MM.1S (cell line): ENCODE measurements at regions not wholly inside any gene's neighbourhood (a gene's known extent, or its start where the extent isn't known, plus 50 kb on each side); places are given as distances from the start of the nearest gene placed in this dataset.

ENCODE experiments used
- DNase-seq: peaks from one replicate; pipeline ENCODE4 v3.0.0-alpha.2; 2015
- H2AFZ ChIP-seq: fragments of 300-600 bp; sonication (generic); 2 replicates; pipeline ENCODE4 v1.6.0; 2016; ENCODE audit warnings: antibody characterized with exemption, low read length
- H3F3A ChIP-seq: fragments of 300-600 bp; sonication (generic); 2 replicates; pipeline ENCODE4 v1.6.1; 2016; ENCODE audit warnings: mild to moderate bottlenecking, antibody characterized with exemption, low read length, moderate library complexity, mixed read lengths; ENCODE audit not compliant: insufficient read depth
- H3K27ac ChIP-seq: fragments of 300-600 bp; sonication (generic); 2 replicates; pipeline ENCODE4 v1.5.1; 2016; ENCODE audit warnings: mild to moderate bottlenecking, low read length
- H3K27me3 ChIP-seq: fragments of 300-600 bp; sonication (generic); replicated peaks from 2 replicates; pipeline ENCODE4 v1.6.0; 2016; ENCODE audit warnings: low read length; ENCODE audit not compliant: insufficient read depth
- H3K36me3 ChIP-seq: fragments of 300-600 bp; sonication (generic); replicated peaks from 2 replicates; pipeline ENCODE4 v1.6.1; 2016; ENCODE audit warnings: mild to moderate bottlenecking, low read length, mixed read lengths; ENCODE audit not compliant: insufficient read depth
- H3K4me1 ChIP-seq: fragments of 300-600 bp; sonication (generic); 2 replicates; pipeline ENCODE4 v1.6.1; 2016; ENCODE audit warnings: low read length, mixed read lengths
- H3K4me2 ChIP-seq: fragments of 300-600 bp; sonication (generic); 2 replicates; pipeline ENCODE4 v1.6.0; 2016; ENCODE audit warnings: low read depth, low read length
- H3K4me3 ChIP-seq: fragments of 300-600 bp; sonication (generic); 2 replicates; pipeline ENCODE4 v1.5.1; 2016; ENCODE audit warnings: low read length, mixed read lengths
- H3K79me2 ChIP-seq: fragments of 300-600 bp; sonication (generic); 2 replicates; pipeline ENCODE4 v1.6.1; 2016; ENCODE audit warnings: mixed run types, low read length, mixed read lengths
- H3K9ac ChIP-seq: fragments of 300-600 bp; sonication (generic); 2 replicates; pipeline ENCODE4 v1.6.1; 2016; ENCODE audit warnings: low read length, mixed read lengths
- H3K9me2 ChIP-seq: fragments of 300-600 bp; sonication (generic); replicated peaks from 2 replicates; pipeline ENCODE4 v1.6.1; 2016; ENCODE audit warnings: mild to moderate bottlenecking, low read length, mixed read lengths; ENCODE audit not compliant: insufficient read depth
- H3K9me3 ChIP-seq: fragments of 300-600 bp; sonication (generic); replicated peaks from 2 replicates; pipeline ENCODE4 v1.6.1; 2016; ENCODE audit warnings: mild to moderate bottlenecking, low read length, mixed read lengths; ENCODE audit not compliant: insufficient read depth
- H4K20me1 ChIP-seq: fragments of 300-600 bp; sonication (generic); 2 replicates; pipeline ENCODE4 v1.6.1; 2016; ENCODE audit warnings: mild to moderate bottlenecking, low read length, moderate library complexity, mixed read lengths; ENCODE audit not compliant: insufficient read depth
- EZH2 ChIP-seq: fragments of 300-600 bp; sonication (generic); optimal IDR thresholded peaks from 2 replicates; pipeline ENCODE3; 2017; ENCODE audit warnings: low read depth, mild to moderate bottlenecking, antibody characterized with exemption, low read length, mixed read lengths
- EZH2phosphoT487 ChIP-seq: fragments of 300-600 bp; sonication (generic); IDR thresholded peaks from 2 replicates; pipeline ENCODE4 v1.6.1; 2018; ENCODE audit warnings: antibody characterized with exemption, low read length
- TF ChIP-seq, protein P1 (sequence below): fragments of 300-600 bp; sonication (generic); IDR thresholded peaks from 2 replicates; pipeline ENCODE4 v1.5.1; 2016; ENCODE audit warnings: antibody characterized with exemption, low read length, mixed read lengths

DNA sequence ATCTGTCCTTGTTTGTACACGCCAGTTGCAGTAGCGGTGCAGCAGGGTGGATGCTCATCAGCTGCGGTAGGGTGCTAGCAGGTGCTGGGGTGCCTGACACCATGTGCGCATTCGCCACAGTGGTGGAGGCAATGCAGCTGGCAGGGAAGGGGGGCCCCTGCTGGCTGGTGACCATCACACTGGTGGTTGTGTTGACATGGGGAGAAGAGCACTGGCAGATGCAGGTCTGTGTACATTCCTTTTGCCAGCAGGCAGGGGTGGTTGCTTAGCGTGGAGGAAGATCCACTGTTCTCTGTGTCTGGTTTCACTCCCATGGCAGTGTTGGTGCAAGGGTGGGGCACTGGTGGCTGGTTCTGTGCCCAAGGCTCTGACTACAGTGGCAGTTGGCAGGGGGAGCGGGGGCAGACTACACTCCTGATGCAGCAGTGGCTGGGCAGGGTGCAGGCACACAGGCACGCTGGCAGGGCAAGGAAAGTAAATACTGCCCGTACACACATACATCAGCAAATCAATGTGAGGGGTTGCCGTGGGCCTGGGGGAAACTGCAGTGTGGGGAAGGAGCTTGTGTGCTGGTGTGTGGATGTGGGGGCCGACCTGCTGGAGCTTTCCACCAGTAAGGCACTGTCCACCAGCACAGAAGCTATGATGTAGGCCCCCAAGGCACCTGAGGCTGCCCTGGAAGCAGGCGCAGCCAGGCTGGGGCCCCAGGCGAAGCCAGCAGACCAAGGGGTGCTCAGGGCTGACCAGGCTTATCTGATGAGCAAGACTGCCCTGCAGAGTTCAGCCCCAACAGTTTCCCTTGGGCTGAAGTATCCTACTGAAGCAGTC is 87.2 kb upstream of the UNC5B start:
- H3F3A ChIP-seq: no peaks in the 10 kb centered on the region
- no peaks in the 10 kb centered on the region for H3K4me1 ChIP-seq
- H3K27me3 ChIP-seq: no peaks in the 10 kb centered on the region
- no peak overlapping the region for H2AFZ ChIP-seq
- H3K27ac ChIP-seq: no peak overlapping the region
- no peaks in the 10 kb centered on the region for H3K36me3 ChIP-seq
- H3K79me2 ChIP-seq: no peaks in the 10 kb centered on the region
- no peaks in the 10 kb centered on the region for H3K9me2 ChIP-seq
- TF ChIP-seq EZH2phosphoT487 (no peak), EZH2 (no peak)
- TF ChIP-seq, protein P1, sequence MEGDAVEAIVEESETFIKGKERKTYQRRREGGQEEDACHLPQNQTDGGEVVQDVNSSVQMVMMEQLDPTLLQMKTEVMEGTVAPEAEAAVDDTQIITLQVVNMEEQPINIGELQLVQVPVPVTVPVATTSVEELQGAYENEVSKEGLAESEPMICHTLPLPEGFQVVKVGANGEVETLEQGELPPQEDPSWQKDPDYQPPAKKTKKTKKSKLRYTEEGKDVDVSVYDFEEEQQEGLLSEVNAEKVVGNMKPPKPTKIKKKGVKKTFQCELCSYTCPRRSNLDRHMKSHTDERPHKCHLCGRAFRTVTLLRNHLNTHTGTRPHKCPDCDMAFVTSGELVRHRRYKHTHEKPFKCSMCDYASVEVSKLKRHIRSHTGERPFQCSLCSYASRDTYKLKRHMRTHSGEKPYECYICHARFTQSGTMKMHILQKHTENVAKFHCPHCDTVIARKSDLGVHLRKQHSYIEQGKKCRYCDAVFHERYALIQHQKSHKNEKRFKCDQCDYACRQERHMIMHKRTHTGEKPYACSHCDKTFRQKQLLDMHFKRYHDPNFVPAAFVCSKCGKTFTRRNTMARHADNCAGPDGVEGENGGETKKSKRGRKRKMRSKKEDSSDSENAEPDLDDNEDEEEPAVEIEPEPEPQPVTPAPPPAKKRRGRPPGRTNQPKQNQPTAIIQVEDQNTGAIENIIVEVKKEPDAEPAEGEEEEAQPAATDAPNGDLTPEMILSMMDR: no peak
- no peak overlapping the region for H3K4me2 ChIP-seq
- no peak for DNase-seq
- H4K20me1 ChIP-seq: no peaks in the 10 kb centered on the region
- no peak overlapping the region for H3K9ac ChIP-seq
- H3K4me3 ChIP-seq: no peak overlapping the region
- H3K9me3 ChIP-seq: no peaks in the 10 kb centered on the region

DNA sequence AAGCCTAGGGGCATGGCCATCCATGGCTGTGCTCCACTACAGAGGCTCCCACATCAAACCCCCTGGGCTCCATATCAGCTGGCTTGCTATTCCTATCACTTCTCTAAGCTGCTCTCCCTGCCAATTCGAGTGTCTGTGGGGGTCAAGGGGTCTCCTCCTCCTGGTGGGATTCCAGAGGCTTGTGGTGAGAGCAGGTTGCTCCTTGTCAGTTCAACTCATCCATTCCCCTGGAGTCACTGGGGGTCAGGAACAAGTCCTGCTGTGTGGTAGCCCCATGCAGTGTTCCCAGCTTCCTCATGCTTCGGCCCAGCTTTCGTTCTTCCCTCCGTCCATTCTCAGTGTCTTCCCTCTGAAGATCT is 86.6 kb upstream of the UNC5B start:
- TF ChIP-seq, protein P1: no peak
- TF ChIP-seq EZH2: no peak
- no peak for TF ChIP-seq EZH2phosphoT487
- no peak for DNase-seq
- no peaks in the 10 kb centered on the region for H3K9me2 ChIP-seq
- no peaks in the 10 kb centered on the region for H3K27me3 ChIP-seq
- H3K79me2 ChIP-seq: no peaks in the 10 kb centered on the region
- H3F3A ChIP-seq: no peaks in the 10 kb centered on the region
- no peaks in the 10 kb centered on the region for H3K36me3 ChIP-seq
- no peaks in the 10 kb centered on the region for H4K20me1 ChIP-seq
- no peak overlapping the region for H3K27ac ChIP-seq
- H3K4me3 ChIP-seq: no peak overlapping the region
- no peak overlapping the region for H2AFZ ChIP-seq
- no peak overlapping the region for H3K9ac ChIP-seq
- no peaks in the 10 kb centered on the region for H3K4me1 ChIP-seq
- no peak overlapping the region for H3K4me2 ChIP-seq
- no peaks in the 10 kb centered on the region for H3K9me3 ChIP-seq

DNA sequence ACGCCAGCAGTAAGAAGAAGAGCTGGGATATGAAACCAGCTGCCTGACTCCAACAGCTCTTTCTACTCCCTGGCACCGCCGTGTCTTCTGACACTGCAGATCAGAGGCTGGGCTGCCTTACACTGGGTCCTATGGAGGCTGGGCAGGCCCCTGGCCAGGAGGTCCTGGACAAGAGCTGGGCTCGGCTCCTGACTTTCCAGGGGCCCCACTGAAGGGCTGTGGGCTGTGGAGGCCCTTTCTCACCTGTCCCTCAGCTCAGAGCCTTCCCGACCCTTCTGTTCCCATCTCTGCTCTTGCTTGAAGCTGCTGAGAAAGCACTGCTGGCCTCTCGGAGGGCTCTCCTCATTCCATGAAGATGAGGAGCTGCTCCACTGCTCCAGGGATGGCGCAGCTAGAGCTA is 85.9 kb upstream of the UNC5B start:
- Histone ChIP-seq H3K36me3 (no peaks in the 10 kb centered on the region), H3K4me3 (no peak overlapping the region), H3K9ac (no peak overlapping the region), H4K20me1 (no peaks in the 10 kb centered on the region), H3K9me2 (no peaks in the 10 kb centered on the region), H3K4me1 (no peaks in the 10 kb centered on the region), H3F3A (no peaks in the 10 kb centered on the region), H3K79me2 (no peaks in the 10 kb centered on the region), H3K27me3 (no peaks in the 10 kb centered on the region; the same call in 1 of the 2 replicates), H2AFZ (no peak overlapping the region), H3K4me2 (no peak overlapping the region), H3K27ac (no peak overlapping the region), H3K9me3 (no peaks in the 10 kb centered on the region)
- TF ChIP-seq, protein P1: no peak
- TF ChIP-seq EZH2 (no peak), EZH2phosphoT487 (no peak)
- no peak for DNase-seq
